ENCODE measurements at regions not wholly inside any gene's neighbourhood (a gene's known extent, or its start where the extent isn't known, plus 50 kb on each side); places are given as distances from the start of the nearest gene placed in this dataset.

DNA sequence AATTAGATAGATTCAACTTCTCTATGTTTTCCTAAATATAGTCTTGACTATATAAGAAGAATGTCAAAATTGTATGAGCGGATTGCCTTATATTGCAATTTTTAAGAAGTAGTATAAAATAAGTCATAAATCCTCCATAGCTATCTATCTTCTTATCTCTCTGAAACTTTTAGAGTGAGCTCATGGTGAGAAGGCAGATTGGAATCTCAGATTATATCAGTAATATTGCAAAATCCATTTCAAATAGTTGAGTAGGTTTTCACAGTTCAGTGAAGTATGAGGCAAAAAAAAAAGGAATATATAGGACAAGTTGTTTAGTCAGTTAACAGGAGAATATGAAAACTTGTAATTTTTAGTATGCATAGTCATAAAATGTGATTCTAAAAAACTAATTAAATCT lies 156.4 kb downstream of the FAM174A start:
- TF ChIP-seq, protein P1, sequence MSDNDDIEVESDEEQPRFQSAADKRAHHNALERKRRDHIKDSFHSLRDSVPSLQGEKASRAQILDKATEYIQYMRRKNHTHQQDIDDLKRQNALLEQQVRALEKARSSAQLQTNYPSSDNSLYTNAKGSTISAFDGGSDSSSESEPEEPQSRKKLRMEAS (IDR thresholded peaks at IDR 0.05; ENCODE audit: low read depth, low read length) = no peak
- TF ChIP-seq, protein P2, sequence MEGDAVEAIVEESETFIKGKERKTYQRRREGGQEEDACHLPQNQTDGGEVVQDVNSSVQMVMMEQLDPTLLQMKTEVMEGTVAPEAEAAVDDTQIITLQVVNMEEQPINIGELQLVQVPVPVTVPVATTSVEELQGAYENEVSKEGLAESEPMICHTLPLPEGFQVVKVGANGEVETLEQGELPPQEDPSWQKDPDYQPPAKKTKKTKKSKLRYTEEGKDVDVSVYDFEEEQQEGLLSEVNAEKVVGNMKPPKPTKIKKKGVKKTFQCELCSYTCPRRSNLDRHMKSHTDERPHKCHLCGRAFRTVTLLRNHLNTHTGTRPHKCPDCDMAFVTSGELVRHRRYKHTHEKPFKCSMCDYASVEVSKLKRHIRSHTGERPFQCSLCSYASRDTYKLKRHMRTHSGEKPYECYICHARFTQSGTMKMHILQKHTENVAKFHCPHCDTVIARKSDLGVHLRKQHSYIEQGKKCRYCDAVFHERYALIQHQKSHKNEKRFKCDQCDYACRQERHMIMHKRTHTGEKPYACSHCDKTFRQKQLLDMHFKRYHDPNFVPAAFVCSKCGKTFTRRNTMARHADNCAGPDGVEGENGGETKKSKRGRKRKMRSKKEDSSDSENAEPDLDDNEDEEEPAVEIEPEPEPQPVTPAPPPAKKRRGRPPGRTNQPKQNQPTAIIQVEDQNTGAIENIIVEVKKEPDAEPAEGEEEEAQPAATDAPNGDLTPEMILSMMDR (IDR thresholded peaks at IDR 0.05; ENCODE audit: low read depth, low read length) = no peak
- TF ChIP-seq POLR2A (IDR thresholded peaks at IDR 0.05; ENCODE audit: extremely low read depth, insufficient read length) (no peak), MYC (IDR thresholded peaks at IDR 0.05; ENCODE audit: low read depth, low read length) (no peak)
